ENCODE measurements at regions not wholly inside any gene's neighbourhood (a gene's known extent, or its start where the extent isn't known, plus 50 kb on each side); places are given as distances from the start of the nearest gene placed in this dataset.
"Not testable (repeated sequence)": the region's sequence is repeated elsewhere in the genome, so short reads cannot be mapped to it uniquely, and the experiment has no call there.

DNA sequence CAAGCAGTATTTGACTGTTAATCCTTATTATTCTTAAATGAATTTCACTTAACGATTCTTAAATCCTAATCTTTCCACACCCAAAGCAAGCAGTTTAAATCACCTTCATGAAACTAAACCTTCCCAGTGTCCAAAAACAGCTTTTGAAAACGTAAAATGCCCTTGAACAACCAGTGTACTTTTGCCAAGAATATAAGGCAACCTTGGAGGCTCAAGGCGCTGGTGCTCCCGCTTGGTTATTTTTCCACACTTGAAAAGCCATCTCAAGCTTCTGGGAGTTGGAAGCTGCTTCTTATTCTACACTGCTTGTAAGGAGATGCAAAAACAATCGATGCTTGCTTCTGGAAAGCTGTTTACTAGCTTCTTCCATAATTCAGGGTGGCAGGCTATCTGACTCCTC, 625.7 kb downstream of the HTR1B start:
- no peak for DNase-seq
- in situ Hi-C loops (cut with HindIII; ENCODE audit: low pct_ligation_motif_present, low pct_unique_long_range_greater_than_20kb, low sequenced_read_pairs), result no loop called here

DNA sequence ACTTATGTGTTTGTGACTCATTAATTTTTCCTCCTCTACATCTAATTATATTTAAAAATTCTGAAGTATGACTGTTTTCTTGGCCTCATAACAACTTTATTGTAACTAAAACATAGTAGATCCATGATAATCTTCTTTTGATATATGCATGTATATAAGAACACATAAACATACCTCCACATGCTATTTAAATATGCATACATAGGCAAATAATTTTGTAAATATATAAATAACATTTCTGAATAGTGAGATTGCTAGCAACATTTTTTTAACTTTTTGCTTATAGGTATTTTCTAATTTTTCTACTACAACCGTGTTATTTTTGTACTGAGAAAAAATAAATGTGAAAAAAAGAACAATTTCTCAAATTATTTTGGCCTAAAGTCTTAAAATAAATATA, 627.6 kb downstream of the HTR1B start:
- no peak for DNase-seq
- in situ Hi-C loops (cut with HindIII; ENCODE audit: low pct_ligation_motif_present, low pct_unique_long_range_greater_than_20kb, low sequenced_read_pairs), result no loop called here

DNA sequence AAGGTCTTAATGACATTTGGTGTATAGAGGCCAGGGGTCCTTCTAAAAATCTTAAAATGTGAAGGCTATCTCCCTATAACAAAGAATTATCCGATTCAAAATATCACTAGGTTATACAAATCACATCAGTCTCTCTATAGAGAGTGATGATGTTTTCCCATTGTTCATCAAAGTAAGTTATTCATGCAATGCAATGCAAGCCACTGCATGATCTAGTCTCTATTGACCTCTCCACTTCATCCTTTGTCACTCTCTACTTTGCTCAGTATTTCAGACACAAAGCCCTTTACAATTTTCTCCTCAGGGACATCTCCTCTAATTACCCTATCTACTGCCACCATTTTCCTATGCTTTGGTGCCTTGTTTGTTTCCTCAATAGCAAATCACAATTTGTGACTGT, 628.0 kb downstream of the HTR1B start:
- DNase-seq, result no peak
- in situ Hi-C loops (cut with HindIII; ENCODE audit: low pct_ligation_motif_present, low pct_unique_long_range_greater_than_20kb, low sequenced_read_pairs), result no loop called here

DNA sequence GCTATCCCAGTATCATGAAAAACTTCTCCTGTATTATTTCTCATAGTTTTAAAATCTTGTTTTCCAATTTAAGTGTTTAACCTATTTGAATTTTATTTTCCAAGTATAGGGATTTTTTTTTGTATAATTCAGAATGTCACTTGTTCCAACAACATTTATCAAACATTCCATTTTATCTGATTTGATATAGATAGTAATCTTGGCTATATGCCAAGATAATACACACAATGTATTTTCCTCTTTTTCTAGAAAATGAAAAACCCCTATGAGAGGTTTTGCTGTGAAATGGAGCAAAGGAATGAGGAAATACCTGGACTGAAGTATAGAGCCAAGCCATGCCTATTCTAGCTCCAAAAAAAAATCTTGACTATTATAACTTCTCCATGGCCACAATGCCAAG, 628.9 kb downstream of the HTR1B start:
- in situ Hi-C loops (cut with HindIII; ENCODE audit: low pct_ligation_motif_present, low pct_unique_long_range_greater_than_20kb, low sequenced_read_pairs), result no loop called here
- no peak for DNase-seq

DNA sequence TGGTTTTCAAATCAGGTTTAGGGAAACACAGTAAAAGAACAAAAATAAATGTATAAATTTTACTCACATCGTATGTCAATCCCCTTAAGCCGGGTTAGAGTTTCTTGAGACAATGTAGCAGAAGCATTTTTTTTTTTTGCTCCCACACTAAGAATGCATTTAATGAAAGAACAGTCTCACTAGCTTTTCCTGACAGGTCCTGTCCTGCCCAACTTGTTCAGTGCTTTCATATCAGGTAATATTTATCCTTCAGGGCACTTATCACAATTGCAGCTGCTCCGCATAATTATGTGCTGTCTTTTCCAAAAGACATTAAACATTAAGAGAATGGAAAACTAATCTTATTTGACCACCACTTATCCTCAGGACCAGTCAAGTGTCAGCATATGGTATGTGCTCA, 632.0 kb downstream of the HTR1B start:
- DNase-seq, result no peak
- in situ Hi-C loops (cut with HindIII; ENCODE audit: low pct_ligation_motif_present, low pct_unique_long_range_greater_than_20kb, low sequenced_read_pairs), result no loop called here

DNA sequence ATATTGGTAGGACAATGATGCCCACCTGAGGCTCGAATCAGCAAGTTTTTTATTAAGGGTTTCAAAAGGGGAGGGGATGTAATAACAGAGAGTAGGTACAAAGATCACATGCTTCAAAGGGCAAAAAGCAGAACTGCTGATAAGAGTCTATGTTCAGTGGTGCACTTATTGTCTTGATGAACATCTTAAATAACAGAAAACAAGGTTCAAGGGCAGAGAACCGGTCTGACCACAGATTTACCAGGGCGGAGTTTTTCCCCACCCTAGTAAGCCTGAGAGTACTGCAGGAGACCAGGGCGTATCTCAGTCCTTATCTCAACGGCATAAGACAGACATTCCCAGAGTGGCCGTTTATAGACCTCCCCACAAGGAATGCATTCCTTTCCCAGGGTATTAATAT, 639.7 kb downstream of the HTR1B start:
- in situ Hi-C loops (cut with HindIII; ENCODE audit: low pct_ligation_motif_present, low pct_unique_long_range_greater_than_20kb, low sequenced_read_pairs); DNase-seq: not testable (repeated sequence)

DNA sequence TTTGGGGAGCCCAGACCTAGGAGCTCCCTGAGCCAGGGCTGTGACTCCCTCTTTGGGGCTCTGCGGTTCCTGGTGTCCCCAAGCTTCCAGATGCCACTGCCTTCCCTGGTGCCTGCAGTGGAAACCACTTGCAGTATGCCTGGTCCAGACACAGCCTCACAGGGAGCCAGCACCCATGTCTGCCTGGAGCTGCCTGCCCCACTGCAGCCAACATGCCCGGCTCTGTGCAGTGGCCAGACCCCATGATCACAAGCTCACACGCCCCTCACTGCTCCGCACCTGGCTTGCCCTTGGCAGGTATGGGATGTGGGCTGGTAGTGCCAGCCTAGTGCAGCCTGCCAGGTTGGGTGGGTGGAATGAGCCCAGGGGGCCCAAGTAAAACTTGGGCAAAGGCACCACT, 644.8 kb downstream of the HTR1B start:
- no peak for DNase-seq
- in situ Hi-C loops (cut with HindIII; ENCODE audit: low pct_ligation_motif_present, low pct_unique_long_range_greater_than_20kb, low sequenced_read_pairs), result no loop called here

DNA sequence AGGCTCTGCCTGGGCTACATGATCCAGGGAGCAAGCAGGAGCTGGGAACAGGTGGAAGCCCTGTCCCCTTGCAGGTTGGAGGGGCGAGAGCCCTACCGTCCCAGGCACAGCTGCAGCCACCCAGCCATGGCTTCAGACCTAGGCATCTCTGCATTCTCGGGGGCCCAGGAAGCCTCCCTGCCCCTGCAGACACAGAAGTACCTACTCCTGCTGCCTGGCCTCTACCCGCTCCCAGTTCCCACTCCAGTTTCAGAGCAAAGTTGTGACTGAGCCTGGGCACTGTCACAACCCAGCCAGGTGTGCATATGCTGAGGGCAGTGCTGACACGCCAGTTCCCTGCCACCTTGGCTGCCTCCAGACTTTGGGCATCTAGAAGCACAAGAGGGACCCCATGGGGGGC, 645.9 kb downstream of the HTR1B start:
- in situ Hi-C loops (cut with HindIII; ENCODE audit: low pct_ligation_motif_present, low pct_unique_long_range_greater_than_20kb, low sequenced_read_pairs), result no loop called here
- no peak for DNase-seq

DNA sequence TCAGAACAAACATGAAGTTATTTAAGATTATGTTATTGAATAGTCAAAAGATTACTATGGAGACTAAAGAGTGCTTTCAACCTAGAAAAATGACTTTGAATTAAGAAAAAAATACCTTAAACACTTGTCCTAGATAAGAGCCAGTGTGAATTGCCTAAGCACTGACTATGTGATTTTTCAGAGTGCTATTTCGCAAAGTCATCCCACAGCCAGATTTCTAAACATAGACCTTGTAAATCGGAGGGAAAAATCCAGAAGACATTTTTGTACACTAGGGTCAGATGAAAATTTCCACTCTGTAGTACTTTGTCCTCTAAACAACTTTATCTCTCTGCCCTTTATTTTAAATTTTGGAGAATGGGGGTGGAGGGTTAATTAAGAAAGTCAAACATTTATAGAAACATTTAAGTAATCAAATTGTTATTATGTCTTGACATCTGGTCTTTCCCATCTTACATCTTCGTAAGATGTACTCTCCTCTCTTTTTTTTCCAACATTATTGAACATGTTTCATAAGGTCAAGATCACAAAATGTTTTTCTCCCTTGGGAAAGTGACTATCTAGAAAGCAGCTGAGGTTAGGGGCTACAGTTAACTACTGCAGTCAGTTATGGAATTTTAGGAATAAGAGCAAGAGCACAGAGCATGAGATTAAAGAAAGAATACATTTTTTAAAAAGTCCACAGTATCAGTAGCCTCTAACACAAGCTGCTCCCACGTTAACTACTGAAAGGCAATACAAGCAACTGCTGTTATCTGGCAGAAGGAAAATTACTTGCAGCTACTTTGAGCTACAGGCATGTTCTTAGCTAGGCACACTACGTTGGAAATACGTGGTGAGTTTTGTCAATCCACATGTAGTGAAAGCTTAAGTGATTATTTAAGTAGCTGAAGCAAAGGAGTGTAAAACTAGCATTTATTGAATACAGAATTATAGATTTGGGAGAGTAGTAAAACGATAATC, 648.5 kb downstream of the HTR1B start:
- no peak for DNase-seq
- in situ Hi-C loops (cut with HindIII; ENCODE audit: low pct_ligation_motif_present, low pct_unique_long_range_greater_than_20kb, low sequenced_read_pairs), result no loop called here

DNA sequence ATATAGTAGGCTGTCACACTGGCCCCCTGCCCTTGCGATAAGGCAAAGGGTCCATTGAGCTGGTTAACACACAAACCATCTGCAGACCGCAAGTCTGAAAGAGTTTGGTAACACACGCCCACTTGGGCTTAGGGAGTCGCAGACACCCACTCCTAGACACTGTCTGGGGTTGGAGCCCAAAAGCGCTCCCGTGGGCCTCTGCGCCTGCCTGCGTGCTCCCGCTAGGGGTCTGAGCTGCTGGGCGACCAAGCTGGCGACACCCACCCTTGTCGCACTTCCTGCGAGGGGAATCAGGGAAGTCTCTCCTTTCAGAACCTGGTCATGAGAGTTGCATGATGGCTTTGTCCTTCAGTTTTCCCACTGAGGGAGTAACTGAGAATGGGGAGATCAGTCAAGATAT, 653.0 kb downstream of the HTR1B start:
- in situ Hi-C loops (cut with HindIII; ENCODE audit: low pct_ligation_motif_present, low pct_unique_long_range_greater_than_20kb, low sequenced_read_pairs), result no loop called here
- no peak for DNase-seq

DNA sequence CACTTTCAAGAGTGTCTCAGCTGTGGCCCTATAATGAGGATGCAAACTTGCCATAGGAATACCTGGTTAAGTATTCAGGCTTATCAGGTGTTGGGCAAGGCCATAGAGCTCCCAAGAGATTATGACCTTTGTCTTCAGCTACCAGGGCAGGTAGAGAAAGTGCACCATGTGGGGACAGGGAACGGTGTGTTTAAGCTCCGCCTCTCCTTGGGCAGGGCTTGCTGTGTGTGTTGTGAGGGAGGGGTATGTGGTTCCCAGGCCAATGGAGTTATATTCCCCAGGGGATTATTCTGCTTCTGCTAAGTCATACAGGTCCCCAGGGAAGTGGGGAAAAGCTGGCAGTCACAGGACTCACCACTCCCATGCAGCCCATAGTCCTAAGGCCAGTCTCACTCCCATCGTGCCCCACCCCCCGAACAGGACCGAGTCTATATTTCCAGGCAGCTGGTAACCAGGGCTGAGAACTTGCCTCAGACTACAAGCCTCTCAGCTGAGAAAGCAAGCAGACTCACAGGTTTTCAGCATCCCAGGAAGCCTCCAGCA, 660.2 kb downstream of the HTR1B start:
- no peak for DNase-seq
- in situ Hi-C loops (cut with HindIII; ENCODE audit: low pct_ligation_motif_present, low pct_unique_long_range_greater_than_20kb, low sequenced_read_pairs), result no loop called here

DNA sequence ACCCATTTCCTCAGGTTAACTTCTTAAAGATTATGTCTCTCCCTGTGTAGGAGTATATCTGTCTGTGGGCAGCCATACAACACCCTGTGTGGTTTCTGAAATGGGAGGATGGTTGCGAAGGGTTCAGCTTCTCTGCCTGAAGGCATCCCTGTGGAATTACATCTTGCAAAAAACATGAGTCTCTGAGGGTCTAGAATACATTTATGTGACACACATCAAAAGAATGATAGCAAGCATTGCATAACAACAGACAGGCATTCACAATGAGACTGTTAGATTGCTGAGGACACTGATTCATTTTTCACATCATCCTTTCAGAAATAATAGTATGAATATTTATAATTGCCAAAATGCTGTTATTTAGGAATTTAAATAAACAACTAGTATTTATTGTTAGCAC, 670.9 kb downstream of the HTR1B start:
- no peak for DNase-seq
- in situ Hi-C loops (cut with HindIII; ENCODE audit: low pct_ligation_motif_present, low pct_unique_long_range_greater_than_20kb, low sequenced_read_pairs), result no loop called here

DNA sequence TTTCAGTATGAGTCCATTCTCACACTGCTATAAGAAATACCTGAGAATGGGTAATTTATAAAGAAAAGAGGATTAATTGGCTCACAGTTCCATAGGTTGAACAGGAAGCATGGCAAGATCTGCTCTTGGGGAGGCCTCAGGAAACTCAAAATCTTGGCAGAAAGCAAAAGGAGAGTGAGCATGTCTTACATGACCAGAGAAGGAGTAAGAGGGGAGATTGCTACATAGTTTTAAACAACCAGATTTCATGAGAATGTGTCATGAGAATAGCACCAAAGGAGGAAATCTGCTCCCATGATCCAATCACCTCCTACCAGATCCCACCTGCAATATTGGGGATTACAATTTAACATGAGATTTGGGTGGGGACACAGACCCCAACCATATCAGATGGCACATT, 672.4 kb downstream of the HTR1B start:
- no peak for DNase-seq
- in situ Hi-C loops (cut with HindIII; ENCODE audit: low pct_ligation_motif_present, low pct_unique_long_range_greater_than_20kb, low sequenced_read_pairs), result no loop called here

DNA sequence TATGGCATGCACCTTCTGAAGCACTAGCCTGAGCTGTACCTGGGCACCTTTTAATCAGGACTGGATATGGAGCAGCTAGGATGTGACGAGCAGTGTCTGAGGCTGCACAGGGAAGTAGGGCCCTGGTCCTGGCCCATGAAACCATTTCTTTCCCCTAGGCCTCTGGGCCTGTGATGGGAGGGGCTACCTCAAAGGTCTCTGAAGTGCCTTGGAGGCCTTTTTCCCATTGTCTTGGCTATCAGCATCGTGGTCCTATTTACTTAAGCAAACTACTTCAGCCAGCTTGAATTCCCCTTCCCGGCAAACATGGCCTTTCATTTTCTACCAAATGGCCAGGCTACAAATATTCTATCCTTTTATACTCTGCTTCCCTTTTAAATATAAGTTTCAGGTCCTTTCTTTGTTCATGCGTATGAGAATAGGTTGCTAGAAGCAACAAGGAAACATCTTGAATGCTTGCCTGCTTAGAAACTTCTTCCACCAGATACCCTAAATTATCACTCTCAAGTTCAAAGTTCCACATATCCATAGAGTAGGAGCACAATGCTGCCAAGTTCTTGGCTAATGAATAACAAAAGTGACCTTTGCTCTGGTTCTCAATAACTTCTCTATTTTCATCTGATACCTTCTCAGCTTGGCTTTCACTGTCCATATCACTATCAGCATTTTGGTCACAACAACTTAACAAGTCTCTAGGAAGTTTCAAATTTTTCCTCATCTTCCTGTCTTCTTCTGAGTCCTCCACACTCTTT, 673.1 kb downstream of the HTR1B start:
- DNase-seq, result no peak
- in situ Hi-C loops (cut with HindIII; ENCODE audit: low pct_ligation_motif_present, low pct_unique_long_range_greater_than_20kb, low sequenced_read_pairs), result no loop called here

DNA sequence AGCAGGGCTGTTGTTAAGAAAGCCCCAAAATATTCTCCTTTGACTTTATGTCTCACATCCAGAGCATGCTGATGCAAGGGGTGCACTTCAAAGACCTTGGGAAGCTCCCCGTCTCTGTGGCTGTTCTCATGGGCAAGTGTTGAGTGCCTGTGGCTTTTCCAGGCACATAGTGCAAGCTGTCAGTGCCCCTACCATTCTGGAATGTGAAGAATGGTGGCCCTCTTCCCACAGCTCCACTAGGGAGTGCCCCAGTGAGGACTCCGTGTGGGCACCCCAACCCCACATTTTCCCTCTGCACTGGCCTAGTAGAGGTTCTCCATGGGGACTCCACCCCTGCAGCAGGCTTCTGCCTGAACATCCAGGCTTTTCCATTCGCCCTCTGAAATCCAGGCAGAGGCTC, 673.7 kb downstream of the HTR1B start:
- DNase-seq, result no peak
- in situ Hi-C loops (cut with HindIII; ENCODE audit: low pct_ligation_motif_present, low pct_unique_long_range_greater_than_20kb, low sequenced_read_pairs), result no loop called here

DNA sequence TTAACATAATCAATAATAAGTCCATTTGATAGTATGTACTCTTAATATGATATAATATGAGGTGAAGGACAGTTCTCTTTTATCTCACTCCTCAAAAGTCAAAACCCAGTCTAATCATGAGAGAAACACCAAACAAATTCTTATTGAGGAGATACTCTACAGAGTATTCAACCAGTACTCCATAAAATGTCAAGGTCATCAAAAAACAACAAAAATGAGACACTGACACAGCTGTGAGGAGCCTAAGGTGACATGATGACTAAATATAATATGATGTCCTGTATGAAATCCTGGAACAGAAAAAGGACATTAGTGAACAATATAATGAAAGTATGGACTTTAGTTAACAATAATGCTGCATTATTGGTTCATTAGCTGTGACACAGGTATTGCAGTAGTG, 675.1 kb downstream of the HTR1B start:
- DNase-seq, result no peak
- in situ Hi-C loops (cut with HindIII; ENCODE audit: low pct_ligation_motif_present, low pct_unique_long_range_greater_than_20kb, low sequenced_read_pairs), result no loop called here

DNA sequence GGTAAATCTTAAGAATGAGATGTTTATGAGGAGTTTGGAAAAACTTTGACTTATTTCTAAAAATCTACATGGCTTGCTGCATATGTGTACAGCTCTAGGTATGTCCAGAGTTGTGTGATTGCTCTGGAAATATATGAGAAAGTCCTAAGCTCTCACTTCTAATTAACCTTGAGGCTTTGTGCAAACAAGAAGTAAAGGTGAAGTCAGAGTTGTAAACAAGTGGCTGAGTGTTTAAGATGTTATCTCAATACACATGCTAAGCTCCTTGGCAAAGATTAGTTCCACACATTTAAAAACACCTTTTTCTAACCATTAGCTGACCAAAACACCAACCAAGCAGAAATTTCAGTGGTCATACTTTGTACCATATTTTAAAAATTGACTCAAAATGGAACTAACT, 684.2 kb downstream of the HTR1B start:
- in situ Hi-C loops (cut with HindIII; ENCODE audit: low pct_ligation_motif_present, low pct_unique_long_range_greater_than_20kb, low sequenced_read_pairs), result no loop called here
- DNase-seq, result no peak

DNA sequence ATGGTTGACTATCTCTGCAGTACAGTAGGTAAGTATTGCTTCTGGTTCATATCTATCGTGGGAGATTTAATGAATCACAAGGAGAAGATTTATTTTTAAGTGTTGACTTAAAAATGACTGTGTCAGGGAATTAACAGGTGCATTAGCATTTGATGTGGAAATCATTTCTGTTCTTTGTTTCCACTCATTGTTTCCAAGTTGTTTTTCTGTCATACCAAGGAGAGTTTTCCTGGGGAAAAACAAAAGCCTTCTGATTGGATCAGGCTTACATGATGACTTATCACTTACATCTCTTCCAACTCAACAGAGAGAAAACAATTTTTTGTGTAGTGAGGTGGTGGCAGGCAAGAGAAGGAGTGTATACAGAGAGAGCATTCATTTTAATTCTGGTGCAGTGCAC, 686.4 kb downstream of the HTR1B start:
- in situ Hi-C loops (cut with HindIII; ENCODE audit: low pct_ligation_motif_present, low pct_unique_long_range_greater_than_20kb, low sequenced_read_pairs), result no loop called here
- no peak for DNase-seq

DNA sequence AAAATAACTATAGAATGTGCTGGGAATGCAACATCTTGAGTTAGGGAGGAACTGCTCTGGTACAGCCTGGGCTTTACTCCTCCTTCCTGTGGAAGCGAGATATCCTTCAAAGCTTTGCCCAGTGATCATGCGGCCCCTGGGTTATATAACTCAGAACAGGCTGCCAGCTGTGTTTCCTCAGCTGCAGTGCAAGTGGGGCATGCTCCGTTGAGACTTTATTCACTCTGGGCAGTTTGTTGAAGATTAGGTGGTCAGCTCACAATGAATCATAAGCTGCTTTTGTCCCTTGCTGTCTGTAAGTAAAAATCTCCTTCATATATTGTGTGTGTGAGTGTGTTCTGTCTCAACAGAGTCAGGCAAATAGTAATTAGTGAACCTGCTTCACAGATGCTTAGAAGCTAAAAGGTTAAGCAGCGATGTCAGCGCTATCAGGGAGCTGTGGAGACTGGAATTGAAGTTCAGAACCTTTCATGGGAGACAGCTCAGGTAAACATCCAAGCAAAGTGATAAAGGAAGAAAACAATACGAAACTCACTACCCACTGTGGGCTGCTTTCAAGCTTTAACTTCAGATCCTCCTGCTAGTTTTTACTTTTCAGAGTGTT, 688.4 kb downstream of the HTR1B start:
- in situ Hi-C loops (cut with HindIII; ENCODE audit: low pct_ligation_motif_present, low pct_unique_long_range_greater_than_20kb, low sequenced_read_pairs), result no loop called here
- no peak for DNase-seq
